ENCODE measurements at regions not wholly inside any gene's neighbourhood (a gene's known extent, or its start where the extent isn't known, plus 50 kb on each side); places are given as distances from the start of the nearest gene placed in this dataset.

- no peaks in the 10 kb centered on the region for H3K36me3 Mint-ChIP-seq
- peaks cover 18 to 21% of the 10 kb centered on the region in 2 donors for H3K27me3 Mint-ChIP-seq
- intact Hi-C loops (cut with micrococcal nuclease): no loop called here
- no peak overlapping the region for H3K4me3 Mint-ChIP-seq
- ChIA-PET CTCF (ENCODE audit: partially characterized antibody) (no interaction called here), POLR2A (ENCODE audit: partially characterized antibody) (no interaction called here)
- H3K27ac ChIP-seq (ENCODE audit: low read depth, low read length): no peak overlapping the region
- H3K9me3 ChIP-seq (ENCODE audit: control insufficient read depth in 1 of 2, low read length in 2 of 2): no peaks in the 10 kb centered on the region
- no peak for DNase-seq
- peaks cover 0 to 2% (median 0%) of the 10 kb centered on the region in 8 donors for H3K9me3 Mint-ChIP-seq
- no peaks in the 10 kb centered on the region for H3K36me3 ChIP-seq (ENCODE audit: insufficient read depth, low read length)
- peaks cover 4% of the 10 kb centered on the region for H3K27me3 ChIP-seq (ENCODE audit: insufficient read depth, low read length)
- H3K4me3 ChIP-seq (ENCODE audit: low read length in 2 of 2): no peak overlapping the region
- no peaks in the 10 kb centered on the region for H3K4me1 Mint-ChIP-seq
- H3K4me1 ChIP-seq (ENCODE audit: insufficient read depth, low read length): no peaks in the 10 kb centered on the region
- H3K27ac Mint-ChIP-seq: no peak overlapping the region
Observed at GRCh38 chr17:51555153-51555552, 294.8 kb downstream of the UTP18 start.

GRCh38 chr17:51559778-51560177 is 299.4 kb downstream of the UTP18 start:
- H3K36me3 ChIP-seq (ENCODE audit: insufficient read depth, low read length): no peaks in the 10 kb centered on the region
- no peak overlapping the region for H3K4me3 Mint-ChIP-seq
- no peaks in the 10 kb centered on the region for H3K36me3 Mint-ChIP-seq
- no peaks in the 10 kb centered on the region for H3K4me1 ChIP-seq (ENCODE audit: insufficient read depth, low read length)
- no peak overlapping the region for H3K27ac ChIP-seq (ENCODE audit: low read depth, low read length)
- H3K9me3 ChIP-seq (ENCODE audit: control insufficient read depth in 1 of 2, low read length in 2 of 2): no peaks in the 10 kb centered on the region
- peaks cover 4% of the 10 kb centered on the region for H3K27me3 ChIP-seq (ENCODE audit: insufficient read depth, low read length)
- H3K4me1 Mint-ChIP-seq: no peaks in the 10 kb centered on the region
- peaks cover 0 to 3% (median 0%) of the 10 kb centered on the region in 8 donors for H3K9me3 Mint-ChIP-seq
- peaks cover 26 to 29% of the 10 kb centered on the region in 2 donors for H3K27me3 Mint-ChIP-seq
- H3K4me3 ChIP-seq (ENCODE audit: low read length in 2 of 2): no peak overlapping the region
- intact Hi-C loops (cut with micrococcal nuclease): no loop called here
- POLR2A ChIA-PET (ENCODE audit: partially characterized antibody): no interaction called here
- CTCF ChIA-PET (ENCODE audit: partially characterized antibody): no interaction called here
- no peak for DNase-seq
- no peak overlapping the region for H3K27ac Mint-ChIP-seq

- no peak overlapping the region for H3K4me3 ChIP-seq (ENCODE audit: low read length in 2 of 2)
- Mint-ChIP-seq H3K27ac (no peak overlapping the region), H3K27me3 (peaks cover 23 to 31% of the 10 kb centered on the region in 2 donors), H3K4me1 (no peaks in the 10 kb centered on the region), H3K36me3 (no peaks in the 10 kb centered on the region), H3K9me3 (peaks cover 0 to 3% (median 0%) of the 10 kb centered on the region in 8 donors), H3K4me3 (no peak overlapping the region)
- H3K9me3 ChIP-seq (ENCODE audit: control insufficient read depth in 1 of 2, low read length in 2 of 2): no peaks in the 10 kb centered on the region
- no peaks in the 10 kb centered on the region for H3K36me3 ChIP-seq (ENCODE audit: insufficient read depth, low read length)
- ChIA-PET CTCF (ENCODE audit: partially characterized antibody) (no interaction called here), POLR2A (ENCODE audit: partially characterized antibody) (no interaction called here)
- no peak overlapping the region for H3K27ac ChIP-seq (ENCODE audit: low read depth, low read length)
- H3K27me3 ChIP-seq (ENCODE audit: insufficient read depth, low read length): peaks cover 4% of the 10 kb centered on the region
- DNase-seq: no peak
- intact Hi-C loops (cut with micrococcal nuclease): no loop called here
- H3K4me1 ChIP-seq (ENCODE audit: insufficient read depth, low read length): no peaks in the 10 kb centered on the region
Observed at GRCh38 chr17:51560398-51560797, 300.1 kb downstream of the UTP18 start.

- ChIA-PET POLR2A (ENCODE audit: partially characterized antibody) (no interaction called here), CTCF (ENCODE audit: partially characterized antibody) (no interaction called here)
- Histone ChIP-seq H3K36me3 (ENCODE audit: insufficient read depth, low read length) (no peaks in the 10 kb centered on the region), H3K27ac (ENCODE audit: low read depth, low read length) (no peak overlapping the region), H3K4me1 (ENCODE audit: insufficient read depth, low read length) (no peaks in the 10 kb centered on the region), H3K27me3 (ENCODE audit: insufficient read depth, low read length) (peaks cover 4% of the 10 kb centered on the region), H3K9me3 (ENCODE audit: control insufficient read depth in 1 of 2, low read length in 2 of 2) (no peaks in the 10 kb centered on the region), H3K4me3 (ENCODE audit: low read length in 2 of 2) (no peak overlapping the region)
- no peaks in the 10 kb centered on the region for H3K4me1 Mint-ChIP-seq
- DNase-seq: no peak
- intact Hi-C loops (cut with micrococcal nuclease): no loop called here
- no peaks in the 10 kb centered on the region for H3K36me3 Mint-ChIP-seq
- H3K27me3 Mint-ChIP-seq: peaks cover 16 to 34% of the 10 kb centered on the region in 2 donors
- no peak overlapping the region for H3K27ac Mint-ChIP-seq
- H3K9me3 Mint-ChIP-seq: peaks cover 0 to 13% (median 2%) of the 10 kb centered on the region in 8 donors
- H3K4me3 Mint-ChIP-seq: no peak overlapping the region
Observed at GRCh38 chr17:51563961-51564360, 303.6 kb downstream of the UTP18 start.

- H3K27ac ChIP-seq (ENCODE audit: low read depth, low read length): no peak overlapping the region
- no peaks in the 10 kb centered on the region for H3K9me3 ChIP-seq (ENCODE audit: control insufficient read depth in 1 of 2, low read length in 2 of 2)
- DNase-seq: no peak
- ChIA-PET POLR2A (ENCODE audit: partially characterized antibody) (no interaction called here), CTCF (ENCODE audit: partially characterized antibody) (no interaction called here)
- peaks cover 0 to 1% of the 10 kb centered on the region in 2 donors for H3K36me3 Mint-ChIP-seq
- no peaks in the 10 kb centered on the region for H3K36me3 ChIP-seq (ENCODE audit: insufficient read depth, low read length)
- intact Hi-C loops (cut with micrococcal nuclease): no loop called here
- H3K27ac Mint-ChIP-seq: no peak overlapping the region
- H3K27me3 Mint-ChIP-seq: peaks cover 23 to 36% of the 10 kb centered on the region in 2 donors
- no peak overlapping the region for H3K4me3 Mint-ChIP-seq
- no peaks in the 10 kb centered on the region for H3K27me3 ChIP-seq (ENCODE audit: insufficient read depth, low read length)
- no peak overlapping the region for H3K4me3 ChIP-seq (ENCODE audit: low read length in 2 of 2)
- H3K9me3 Mint-ChIP-seq: peaks cover 0 to 26% (median 18%) of the 10 kb centered on the region in 8 donors
- no peaks in the 10 kb centered on the region for H3K4me1 Mint-ChIP-seq
- no peaks in the 10 kb centered on the region for H3K4me1 ChIP-seq (ENCODE audit: insufficient read depth, low read length)
Observed at GRCh38 chr17:51572115-51572514, 311.8 kb downstream of the UTP18 start.

Measured in CD4-positive, alpha-beta memory T cell (primary cell).